Tibial nerve (tissue), 4 donors: ENCODE measurements at regions not wholly inside any gene's neighbourhood (a gene's known extent, or its start where the extent isn't known, plus 50 kb on each side); places are given as distances from the start of the nearest gene placed in this dataset.

Experiments
- CTCF ChIP-seq, 5 experiments: fragments of 200-600 bp in 3 of 5; fragments of 450-650 bp in 2 of 5; sonication (generic) in 3 of 5; IDR thresholded peaks; one replicate each; pipeline ENCODE4 v1.5.1; 2016 to 2019; ENCODE audit warnings: antibody characterized with exemption in 5 of 5, mild to moderate bottlenecking in 3 of 5, moderate library complexity in 2 of 5
- EP300 ChIP-seq, 2 donors: sonication (generic); formaldehyde crosslinking; IDR thresholded peaks; one replicate each; pipeline ENCODE4 v1.6.1; 2017; ENCODE audit warnings: antibody characterized with exemption in 2 of 2, mild to moderate bottlenecking in 1 of 2
- POLR2A ChIP-seq, 2 donors: fragments of 450-650 bp; IDR thresholded peaks; one replicate each; pipeline ENCODE4 v1.6.1; 2017; ENCODE audit warnings: antibody characterized with exemption in 2 of 2, mild to moderate bottlenecking in 2 of 2, moderate library complexity in 2 of 2

GRCh38 chr20:48532028-48532427 is 295.8 kb downstream of the PREX1 start:
- TF ChIP-seq CTCF (IDR thresholded peaks at IDR 0.05) (no peak), POLR2A (IDR thresholded peaks at IDR 0.05) (no peak), EP300 (IDR thresholded peaks at IDR 0.05) (no peak)
